Trophoblast cell (in vitro differentiated cells and primary cell): ENCODE measurements at regions not wholly inside any gene's neighbourhood (a gene's known extent, or its start where the extent isn't known, plus 50 kb on each side); places are given as distances from the start of the nearest gene placed in this dataset.

ENCODE experiments used
- DNase-seq, 2 donors: peaks; one replicate each; pipeline ENCODE4 v3.0.0-alpha.2; 2016
- H2AFZ ChIP-seq: 2 replicates; pipeline ENCODE4 v1.6.1; 2013; ENCODE audit warnings: low read length, moderate library complexity, mild to moderate bottlenecking; ENCODE audit not compliant: insufficient read depth, poor library complexity
- H2AK5ac ChIP-seq: 2 replicates; pipeline ENCODE4 v1.6.1; 2013; ENCODE audit warnings: mild to moderate bottlenecking, low read length
- H2BK120ac ChIP-seq: 2 replicates; pipeline ENCODE4 v1.6.1; 2013; ENCODE audit warnings: low read length, mild to moderate bottlenecking, moderate library complexity; ENCODE audit not compliant: insufficient read depth, poor library complexity
- H2BK12ac ChIP-seq: 2 replicates; pipeline ENCODE4 v1.6.1; 2013; ENCODE audit warnings: mild to moderate bottlenecking, low read length, moderate library complexity
- H2BK5ac ChIP-seq: 2 replicates; pipeline ENCODE4 v1.6.1; 2013; ENCODE audit warnings: low read length, low read depth, moderate library complexity, mild to moderate bottlenecking; ENCODE audit not compliant: poor library complexity
- H3K14ac ChIP-seq: 2 replicates; pipeline ENCODE4 v1.6.1; 2013; ENCODE audit warnings: mild to moderate bottlenecking, low read length
- H3K18ac ChIP-seq: 2 replicates; pipeline ENCODE4 v1.6.1; 2013; ENCODE audit warnings: mild to moderate bottlenecking, low read length
- H3K23ac ChIP-seq: 2 replicates; pipeline ENCODE4 v1.6.1; 2013; ENCODE audit warnings: low read length
- H3K27ac ChIP-seq: 2 replicates; pipeline ENCODE4 v1.5.1; 2013; ENCODE audit warnings: low read depth, mild to moderate bottlenecking, inconsistent platforms, low read length, moderate library complexity
- H3K27me3 ChIP-seq: 2 replicates; pipeline ENCODE4 v1.6.1; 2013; ENCODE audit warnings: inconsistent platforms, mild to moderate bottlenecking, low read length, moderate library complexity; ENCODE audit not compliant: insufficient read depth
- H3K36me3 ChIP-seq, 2 experiments: 1 replicate in 1 of 2; 2 replicates in 1 of 2; pipeline ENCODE4 v1.6.1; 2013; ENCODE audit warnings: low read length in 2 of 2, mild to moderate bottlenecking in 2 of 2, moderate library complexity in 1 of 2; ENCODE audit not compliant: insufficient read depth in 2 of 2, control insufficient read depth in 1 of 2
- H3K4ac ChIP-seq: 2 replicates; pipeline ENCODE4 v1.6.1; 2013; ENCODE audit warnings: low read depth, mild to moderate bottlenecking, low read length, moderate library complexity
- H3K4me1 ChIP-seq, 2 experiments: 1 replicate in 1 of 2; 2 replicates in 1 of 2; pipeline ENCODE4 v1.6.1; 2013; ENCODE audit warnings: low read length in 2 of 2, mild to moderate bottlenecking in 2 of 2, moderate library complexity in 1 of 2; ENCODE audit not compliant: insufficient read depth in 2 of 2, control insufficient read depth in 1 of 2
- H3K4me2 ChIP-seq: 2 replicates; pipeline ENCODE4 v1.6.1; 2013; ENCODE audit warnings: inconsistent platforms, mild to moderate bottlenecking, low read length, moderate library complexity
- H3K4me3 ChIP-seq: 2 replicates; pipeline ENCODE4 v1.5.1; 2013; ENCODE audit warnings: mild to moderate bottlenecking, low read depth, low read length, inconsistent platforms
- H3K79me1 ChIP-seq: one replicate; pipeline ENCODE4 v1.6.1; 2013; ENCODE audit warnings: low read length
- H3K79me2 ChIP-seq: 2 replicates; pipeline ENCODE4 v1.6.1; 2013; ENCODE audit warnings: low read length, mild to moderate bottlenecking; ENCODE audit not compliant: control insufficient read depth, insufficient read depth, poor library complexity
- H3K9ac ChIP-seq: 2 replicates; pipeline ENCODE4 v1.6.1; 2013; ENCODE audit warnings: mild to moderate bottlenecking, low read length
- H3K9me3 ChIP-seq: 2 replicates; pipeline ENCODE4 v1.6.1; 2013; ENCODE audit warnings: low read depth, mild to moderate bottlenecking, control low read depth, inconsistent platforms, low read length; ENCODE audit not compliant: insufficient read depth
- H4K12ac ChIP-seq: 2 replicates; pipeline ENCODE4 v1.6.1; 2013; ENCODE audit warnings: low read depth, mild to moderate bottlenecking, low read length, moderate library complexity
- H4K8ac ChIP-seq: 2 replicates; pipeline ENCODE4 v1.6.1; 2013; ENCODE audit warnings: low read depth, mild to moderate bottlenecking, low read length, moderate library complexity
- H4K91ac ChIP-seq: one replicate; pipeline ENCODE4 v1.6.1; 2013; ENCODE audit warnings: low read depth, mild to moderate bottlenecking, low read length, moderate library complexity
- WGBS: extraction: QIAGEN DNeasy Blood & Tissue Kit; methylation state at CpG from one replicate; pipeline ENCODE4 v1.1.7; 2013; ENCODE audit warnings: missing lambda C conversion rate; ENCODE audit not compliant: insufficient read length, insufficient coverage; ENCODE audit errors: extremely low coverage; 5-methylcytosine and 5-hydroxymethylcytosine counted together

DNA sequence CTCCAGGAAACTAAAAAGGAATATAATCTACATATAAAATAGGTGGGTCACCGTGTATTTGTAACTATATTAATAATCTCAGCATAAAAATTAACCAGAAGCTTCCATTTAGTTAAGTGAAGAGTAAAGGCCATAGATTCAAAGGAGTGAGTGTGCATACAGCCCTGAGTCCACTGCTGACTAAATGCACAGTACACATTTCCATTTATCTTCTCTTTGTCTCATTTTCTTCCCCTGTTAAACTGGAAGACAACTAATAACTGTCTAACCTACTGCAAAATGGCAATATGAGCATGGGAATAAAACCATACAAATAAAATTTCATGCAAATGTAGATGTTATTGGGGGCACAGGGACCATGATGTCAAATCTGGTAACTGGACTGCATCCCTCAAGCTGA is 59.9 kb upstream of the DAB2 start:
- Histone ChIP-seq H3K14ac (no peak overlapping the region), H3K4me2 (no peak overlapping the region), H4K12ac (no peak overlapping the region), H3K79me1 (no peaks in the 10 kb centered on the region), H3K4ac (no peak overlapping the region), H2BK120ac (no peak overlapping the region), H2BK12ac (no peak overlapping the region), H3K36me3 (no peaks in the 10 kb centered on the region), H3K9me3 (peaks cover 2% of the 10 kb centered on the region), H2BK5ac (no peak overlapping the region), H3K27me3 (no peaks in the 10 kb centered on the region), H3K9ac (no peak overlapping the region), H2AFZ (no peak overlapping the region), H3K27ac (no peak overlapping the region), H2AK5ac (no peak overlapping the region), H3K79me2 (no peaks in the 10 kb centered on the region), H4K91ac (no peak overlapping the region), H4K8ac (no peak overlapping the region), H3K18ac (no peak overlapping the region), H3K4me1 (no peaks in the 10 kb centered on the region), H3K23ac (no peak overlapping the region), H3K4me3 (no peak overlapping the region)
- DNase-seq, result no peak
- no CpG with 5 or more reads among the region's 1 CpG for WGBS

DNA sequence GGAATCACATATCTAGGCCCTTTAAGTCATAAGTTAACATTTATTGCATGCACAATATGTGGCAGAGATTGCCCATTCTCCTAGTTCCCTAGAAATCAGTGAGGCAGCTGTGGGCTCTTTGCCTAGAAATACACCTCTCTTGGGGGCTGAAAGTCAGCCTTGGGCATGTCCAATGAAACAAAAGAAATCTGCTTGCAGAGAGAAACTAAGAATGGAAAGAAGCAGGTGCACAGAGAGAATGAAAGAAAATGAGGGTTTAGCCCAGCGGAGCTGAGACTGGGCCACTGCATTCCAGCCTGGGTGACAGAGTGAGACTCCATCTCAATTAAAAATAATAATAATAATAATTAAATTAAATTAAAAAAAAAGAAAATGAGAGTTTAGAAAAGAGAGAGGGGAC is 57.3 kb upstream of the DAB2 start:
- H3K9me3 ChIP-seq, result no peaks in the 10 kb centered on the region
- H3K27me3 ChIP-seq, result no peaks in the 10 kb centered on the region
- no peak overlapping the region for H4K8ac ChIP-seq
- DNase-seq, result no peak
- H3K4me2 ChIP-seq, result no peak overlapping the region
- H3K4me3 ChIP-seq, result no peak overlapping the region
- H3K27ac ChIP-seq, result no peak overlapping the region
- H2BK12ac ChIP-seq, result no peak overlapping the region
- no peak overlapping the region for H2BK5ac ChIP-seq
- H4K91ac ChIP-seq, result no peak overlapping the region
- H2BK120ac ChIP-seq, result no peak overlapping the region
- no CpG with 5 or more reads among the region's 1 CpG for WGBS
- H2AK5ac ChIP-seq, result no peak overlapping the region
- no peak overlapping the region for H3K18ac ChIP-seq
- no peak overlapping the region for H3K23ac ChIP-seq
- no peaks in the 10 kb centered on the region for H3K4me1 ChIP-seq
- H3K36me3 ChIP-seq, result no peaks in the 10 kb centered on the region
- H3K9ac ChIP-seq, result no peak overlapping the region
- no peaks in the 10 kb centered on the region for H3K79me1 ChIP-seq
- no peak overlapping the region for H3K4ac ChIP-seq
- H4K12ac ChIP-seq, result no peak overlapping the region
- H2AFZ ChIP-seq, result no peak overlapping the region
- no peak overlapping the region for H3K14ac ChIP-seq
- no peaks in the 10 kb centered on the region for H3K79me2 ChIP-seq

GRCh38 chr5:39479537-39479936 is 54.8 kb upstream of the DAB2 start:
- H4K8ac ChIP-seq, result no peak overlapping the region
- no peak overlapping the region for H2BK12ac ChIP-seq
- H3K27ac ChIP-seq, result no peak overlapping the region
- H3K4ac ChIP-seq, result no peak overlapping the region
- 100% methylated on average over 1 of the region's 6 CpGs for WGBS
- H3K79me2 ChIP-seq, result no peaks in the 10 kb centered on the region
- DNase-seq, result no peak
- H2AK5ac ChIP-seq, result no peak overlapping the region
- H3K27me3 ChIP-seq, result no peaks in the 10 kb centered on the region
- H2BK120ac ChIP-seq, result no peak overlapping the region
- H3K9ac ChIP-seq, result no peak overlapping the region
- H3K23ac ChIP-seq, result no peak overlapping the region
- no peak overlapping the region for H3K14ac ChIP-seq
- H3K4me1 ChIP-seq, result no peaks in the 10 kb centered on the region
- no peaks in the 10 kb centered on the region for H3K79me1 ChIP-seq
- H4K91ac ChIP-seq, result no peak overlapping the region
- no peak overlapping the region for H2BK5ac ChIP-seq
- no peak overlapping the region for H3K4me2 ChIP-seq
- H3K18ac ChIP-seq, result no peak overlapping the region
- H3K9me3 ChIP-seq, result no peaks in the 10 kb centered on the region
- H3K36me3 ChIP-seq, result no peaks in the 10 kb centered on the region
- no peak overlapping the region for H4K12ac ChIP-seq
- no peak overlapping the region for H2AFZ ChIP-seq
- H3K4me3 ChIP-seq, result no peak overlapping the region

DNA sequence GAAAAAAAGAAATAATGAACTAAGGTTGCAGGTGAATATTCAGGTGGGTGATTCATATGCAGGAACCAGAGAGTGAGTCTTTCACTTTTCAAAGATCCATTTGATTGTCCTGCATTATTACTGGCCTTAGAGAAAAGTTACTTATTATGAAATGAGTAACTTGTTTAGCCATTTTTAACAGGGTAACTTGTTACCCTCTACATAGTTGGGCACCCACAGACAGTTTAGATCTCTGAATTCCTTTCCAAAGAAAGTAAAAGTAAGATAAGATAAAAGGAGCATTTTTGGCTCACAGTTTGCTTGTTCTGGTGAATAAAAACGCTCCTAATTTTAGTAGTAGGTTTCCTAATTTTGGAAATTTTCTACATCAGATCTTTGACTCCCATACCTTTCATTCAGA is 54.1 kb upstream of the DAB2 start:
- Histone ChIP-seq H3K27ac (no peak overlapping the region), H3K18ac (no peak overlapping the region)

More for the DNA sequence above, 54.1 kb upstream of the DAB2 start:
- H3K4me1 ChIP-seq, result no peaks in the 10 kb centered on the region
- H3K27me3 ChIP-seq, result no peaks in the 10 kb centered on the region
- no peak overlapping the region for H2AFZ ChIP-seq
- H3K79me1 ChIP-seq, result no peaks in the 10 kb centered on the region
- H4K8ac ChIP-seq, result no peak overlapping the region
- no peak overlapping the region for H4K91ac ChIP-seq
- DNase-seq, result peak in 1 of 2 donors; percentile 18
- H3K23ac ChIP-seq, result no peak overlapping the region
- H3K4me2 ChIP-seq, result no peak overlapping the region
- H2BK120ac ChIP-seq, result no peak overlapping the region
- H2BK12ac ChIP-seq, result no peak overlapping the region
- no peak overlapping the region for H3K4me3 ChIP-seq
- no peak overlapping the region for H4K12ac ChIP-seq
- no CpG with 5 or more reads among the region's 1 CpG for WGBS
- no peaks in the 10 kb centered on the region for H3K36me3 ChIP-seq
- H3K14ac ChIP-seq, result no peak overlapping the region
- H3K9me3 ChIP-seq, result no peaks in the 10 kb centered on the region
- no peak overlapping the region for H2AK5ac ChIP-seq
- H2BK5ac ChIP-seq, result no peak overlapping the region
- H3K79me2 ChIP-seq, result no peaks in the 10 kb centered on the region
- H3K4ac ChIP-seq, result no peak overlapping the region
- no peak overlapping the region for H3K9ac ChIP-seq
